ENCODE measurements at regions not wholly inside any gene's neighbourhood (a gene's known extent, or its start where the extent isn't known, plus 50 kb on each side); places are given as distances from the start of the nearest gene placed in this dataset.

- CTCF ChIA-PET (ENCODE audit: low intra/inter-chr PET ratio) = no interaction called here
- Histone ChIP-seq H3K4me2 (ENCODE audit: insufficient read depth, low read length) (no peak overlapping the region), H3K27me3 (ENCODE audit: control insufficient read depth in 2 of 2, insufficient read depth in 2 of 2, low read length in 2 of 2) (no peaks in the 10 kb centered on the region), H3K9me1 (ENCODE audit: control insufficient read depth, insufficient read depth, low read length) (no peaks in the 10 kb centered on the region), H3K4me1 (replicated peaks in 1 of 2; ENCODE audit: control insufficient read depth in 2 of 2, insufficient read depth in 2 of 2, low read length in 2 of 2) (no peaks in the 10 kb centered on the region), H3K9ac (ENCODE audit: insufficient read depth in 1 of 2, low read depth in 2 of 2, low read length in 2 of 2) (no peak overlapping the region), H2AFZ (ENCODE audit: low read depth, low read length) (no peak overlapping the region), H4K20me1 (replicated peaks; ENCODE audit: control insufficient read depth, insufficient read depth, low read length) (no peaks in the 10 kb centered on the region), H3K27ac (ENCODE audit: extremely low read depth, low read depth, low read length) (no peak overlapping the region), H3K36me3 (ENCODE audit: control insufficient read depth, insufficient read depth, low read length) (no peaks in the 10 kb centered on the region), H3K79me2 (ENCODE audit: control insufficient read depth, insufficient read depth, low read length) (no peaks in the 10 kb centered on the region), H3K4me3 (no peak overlapping the region), H3K9me3 (replicated peaks; ENCODE audit: control insufficient read depth, insufficient read depth, low read depth, low read length) (no peaks in the 10 kb centered on the region)
- FAIRE-seq (no peak), ATAC-seq (no peak), DNase-seq (ENCODE audit: extremely low read depth in 1 of 4, low spot score in 3 of 4) (no peak)
- POLR2A ChIA-PET = no interaction called here
- TF ChIP-seq TBP (optimal IDR thresholded peaks at IDR 0.05; ENCODE audit: low read depth, low read length) = no peak
- TF ChIP-seq KDM4B (IDR thresholded peaks at IDR 0.05; ENCODE audit: borderline replicate concordance in 2 of 2, low read depth in 1 of 2) = no peak
- TF ChIP-seq KLF10 (CRISPR knock-in tag; IDR thresholded peaks at IDR 0.05) = no peak
- no peak for TF ChIP-seq FOXJ2 (tag; IDR thresholded peaks at IDR 0.05)
- no peak for TF ChIP-seq RCOR1 (IDR thresholded peaks at IDR 0.05; ENCODE audit: borderline replicate concordance in 1 of 2, low read depth in 2 of 2, low read length in 2 of 2)
- TF ChIP-seq FIP1L1 (IDR thresholded peaks at IDR 0.05; ENCODE audit: low read depth, low read length, poor library complexity, severe bottlenecking) = no peak
- no peak for TF ChIP-seq BRD9 (IDR thresholded peaks at IDR 0.05; ENCODE audit: low read depth, partially characterized antibody)
- TF ChIP-seq ZNF740 (CRISPR knock-in tag; IDR thresholded peaks at IDR 0.05) = no peak
- TF ChIP-seq ZNF740 (tag; IDR thresholded peaks at IDR 0.05) = no peak
- TF ChIP-seq ZNF324 (CRISPR knock-in tag; IDR thresholded peaks at IDR 0.05) = no peak
- TF ChIP-seq HMG20B (CRISPR knock-in tag; IDR thresholded peaks at IDR 0.05) = no peak
- TF ChIP-seq, protein P1, sequence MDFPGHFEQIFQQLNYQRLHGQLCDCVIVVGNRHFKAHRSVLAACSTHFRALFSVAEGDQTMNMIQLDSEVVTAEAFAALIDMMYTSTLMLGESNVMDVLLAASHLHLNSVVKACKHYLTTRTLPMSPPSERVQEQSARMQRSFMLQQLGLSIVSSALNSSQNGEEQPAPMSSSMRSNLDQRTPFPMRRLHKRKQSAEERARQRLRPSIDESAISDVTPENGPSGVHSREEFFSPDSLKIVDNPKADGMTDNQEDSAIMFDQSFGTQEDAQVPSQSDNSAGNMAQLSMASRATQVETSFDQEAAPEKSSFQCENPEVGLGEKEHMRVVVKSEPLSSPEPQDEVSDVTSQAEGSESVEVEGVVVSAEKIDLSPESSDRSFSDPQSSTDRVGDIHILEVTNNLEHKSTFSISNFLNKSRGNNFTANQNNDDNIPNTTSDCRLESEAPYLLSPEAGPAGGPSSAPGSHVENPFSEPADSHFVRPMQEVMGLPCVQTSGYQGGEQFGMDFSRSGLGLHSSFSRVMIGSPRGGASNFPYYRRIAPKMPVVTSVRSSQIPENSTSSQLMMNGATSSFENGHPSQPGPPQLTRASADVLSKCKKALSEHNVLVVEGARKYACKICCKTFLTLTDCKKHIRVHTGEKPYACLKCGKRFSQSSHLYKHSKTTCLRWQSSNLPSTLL (IDR thresholded peaks at IDR 0.05) = no peak
- TF ChIP-seq DMBX1 (CRISPR knock-in tag; IDR thresholded peaks at IDR 0.05; ENCODE audit: borderline replicate concordance) = no peak
- TF ChIP-seq YBX1 (IDR thresholded peaks at IDR 0.05) = no peak
- no peak for TF ChIP-seq E2F3 (CRISPR knock-in tag; IDR thresholded peaks at IDR 0.05)
- TF ChIP-seq HIVEP1 (CRISPR knock-in tag; IDR thresholded peaks at IDR 0.05) = no peak
- TF ChIP-seq ARNT (IDR thresholded peaks at IDR 0.05) = no peak
- TF ChIP-seq GTF2F1 (IDR thresholded peaks at IDR 0.05; ENCODE audit: low read depth, low read length) = no peak
- BruUV-seq (replicated peaks) = no TSS peak
- in situ Hi-C loops (cut with MboI) (no loop called here), intact Hi-C loops (cut with micrococcal nuclease) (no loop called here)
- WGBS (ENCODE audit: insufficient coverage, low coverage, missing lambda C conversion rate) = 10% methylated on average over 11 of the region's 11 CpGs
Measured at GRCh38 chr4:171674781-171675180, 138.4 kb upstream of the GALNTL6 start.

Measured in K562 (cell line).